SK-N-SH (cell line): ENCODE measurements at regions not wholly inside any gene's neighbourhood (a gene's known extent, or its start where the extent isn't known, plus 50 kb on each side); places are given as distances from the start of the nearest gene placed in this dataset.

Experiments used
- CTCF ChIA-PET: fragments of 300-600, 350-600 bp; formaldehyde crosslinking; extraction: SDS; loops from one replicate; lab custom pipeline; 2021; lab: Yijun Ruan, JAX
- POLR2A ChIA-PET: fragments of 350-600 bp; sonication (Branson Sonifier 250); formaldehyde crosslinking; extraction: SDS; loops from one replicate; lab custom pipeline; 2020; ENCODE audit warnings: antibody characterized with exemption, inconsistent platforms; lab: Yijun Ruan, JAX
- DNase-seq: peaks from one replicate; pipeline ENCODE4 v3.0.0; 2012
- H2AFZ ChIP-seq: fragments of 200-600 bp; sonication (generic); 2 replicates; pipeline ENCODE4 v1.8.1; 2016; ENCODE audit warnings: antibody characterized with exemption, mild to moderate bottlenecking, low read depth
- H3F3A ChIP-seq: fragments of 200-600 bp; sonication (generic); replicated peaks from 2 replicates; pipeline ENCODE3; 2016; ENCODE audit warnings: antibody characterized with exemption, mild to moderate bottlenecking; ENCODE audit not compliant: insufficient read depth
- H3K27ac ChIP-seq, 2 experiments: fragments of 200-500 bp in 1 of 2; fragments of 200-600 bp in 1 of 2; sonication (Bioruptor generic) in 1 of 2; sonication (generic), shearing (Covaris generic) in 1 of 2; 2 replicates each; pipeline versions ENCODE4 v1.5.1 to v1.6.1; 2014 to 2016; ENCODE audit warnings: low read depth in 2 of 2, inconsistent platforms in 1 of 2, low read length in 1 of 2, mild to moderate bottlenecking in 1 of 2, mixed read lengths in 1 of 2
- H3K27me3 ChIP-seq: fragments of 200-600 bp; sonication (generic), shearing (Covaris generic); 2 replicates; pipeline ENCODE4 v1.6.1; 2016; ENCODE audit warnings: mixed run types; ENCODE audit not compliant: insufficient read depth
- H3K36me3 ChIP-seq, 2 experiments: fragments of 200-500 bp in 1 of 2; fragments of 200-600 bp in 1 of 2; sonication (Bioruptor generic) in 1 of 2; sonication (generic) in 1 of 2; replicated peaks in 1 of 2; 2 replicates each; pipeline versions ENCODE3 to v1.5.1; 2014 to 2016; ENCODE audit warnings: low read length in 1 of 2, mild to moderate bottlenecking in 1 of 2; ENCODE audit not compliant: insufficient read depth in 2 of 2, control insufficient read depth in 1 of 2
- H3K4me1 ChIP-seq, 2 experiments: fragments of 200-500 bp in 1 of 2; fragments of 200-600 bp in 1 of 2; sonication (Bioruptor generic) in 1 of 2; sonication (generic), shearing (Covaris generic) in 1 of 2; 2 replicates each; pipeline versions ENCODE4 v1.5.1 to v1.6.1; 2014 to 2016; ENCODE audit warnings: low read depth in 1 of 2, low read length in 1 of 2, mixed run types in 1 of 2; ENCODE audit not compliant: insufficient read depth in 2 of 2, control insufficient read depth in 1 of 2
- H3K4me2 ChIP-seq: fragments of 200-600 bp; sonication (generic), shearing (Covaris generic); 2 replicates; pipeline ENCODE4 v1.6.1; 2017; ENCODE audit warnings: mixed run types
- H3K4me3 ChIP-seq, 2 experiments: fragments of 200-500 bp in 1 of 2; fragments of 200-600 bp in 1 of 2; sonication (Bioruptor generic) in 1 of 2; sonication (generic), shearing (Covaris generic) in 1 of 2; 2 replicates each; pipeline versions ENCODE4 v1.5.1 to v1.8.1; 2014 to 2016; ENCODE audit warnings: low read depth in 2 of 2, inconsistent platforms in 1 of 2, low read length in 1 of 2, mild to moderate bottlenecking in 1 of 2, mixed read lengths in 1 of 2, moderate library complexity in 1 of 2
- H3K79me2 ChIP-seq: fragments of 200-600 bp; sonication (generic); 2 replicates; pipeline ENCODE4 v1.8.1; 2017; ENCODE audit warnings: mild to moderate bottlenecking; ENCODE audit not compliant: insufficient read depth
- H3K9ac ChIP-seq: fragments of 200-600 bp; sonication (generic); 2 replicates; pipeline ENCODE4 v1.6.1; 2017; ENCODE audit warnings: mixed run types
- H3K9me2 ChIP-seq: fragments of 200-600 bp; sonication (generic); 2 replicates; pipeline ENCODE4 v1.6.1; 2017; ENCODE audit warnings: mixed run types
- H3K9me3 ChIP-seq: fragments of 200-600 bp; sonication (generic); 2 replicates; pipeline ENCODE4 v1.6.1; 2017; ENCODE audit warnings: mixed run types, mild to moderate bottlenecking, moderate library complexity
- H4K20me1 ChIP-seq: fragments of 200-600 bp; sonication (generic); 2 replicates; pipeline ENCODE4 v1.6.1; 2017; ENCODE audit warnings: mild to moderate bottlenecking, mixed run types; ENCODE audit not compliant: insufficient read depth
- CHD2 ChIP-seq: fragments of 150-350 bp; IDR thresholded peaks from 2 replicates; pipeline ENCODE4 v1.6.1; 2018; ENCODE audit warnings: low read length; ENCODE audit not compliant: partially characterized antibody
- EZH2phosphoT487 ChIP-seq: fragments of 200-600 bp; sonication (generic); IDR thresholded peaks from 2 replicates; pipeline ENCODE4 v1.6.1; 2017; ENCODE audit warnings: low read depth, mixed run types, mild to moderate bottlenecking, antibody characterized with exemption, moderate library complexity, borderline replicate concordance
- FOXJ3 ChIP-seq: sonication (generic); formaldehyde crosslinking; IDR thresholded peaks from 2 replicates; pipeline ENCODE4 v1.5.1; 2020; ENCODE audit warnings: mild to moderate bottlenecking, missing genetic modification reagents
- FOXM1 ChIP-seq: IDR thresholded peaks from 2 replicates; pipeline ENCODE4 v1.4.0; 2012; ENCODE audit warnings: low read depth, mild to moderate bottlenecking
- MEF2A ChIP-seq: IDR thresholded peaks from 2 replicates; pipeline ENCODE4 v1.4.0; 2012; ENCODE audit warnings: low read depth, borderline replicate concordance
- NRF1 ChIP-seq: IDR thresholded peaks from 2 replicates; pipeline ENCODE4 v1.6.1; 2012; ENCODE audit warnings: low read depth, mild to moderate bottlenecking, low read length
- TCF12 ChIP-seq: IDR thresholded peaks from 2 replicates; pipeline ENCODE4 v1.4.0; 2012
- TEAD4 ChIP-seq: IDR thresholded peaks from 2 replicates; pipeline ENCODE4 v1.4.0; 2012; ENCODE audit warnings: mild to moderate bottlenecking, borderline replicate concordance; ENCODE audit not compliant: insufficient read depth
- USF2 ChIP-seq: fragments of 150-350 bp; IDR thresholded peaks from 2 replicates; pipeline ENCODE4 v1.6.1; 2017; ENCODE audit warnings: antibody characterized with exemption, low read length, low read depth, borderline replicate concordance
- YY1 ChIP-seq: IDR thresholded peaks from 2 replicates; pipeline ENCODE4 v1.4.0; 2012; ENCODE audit warnings: low read depth, mild to moderate bottlenecking
- WGBS: methylation state at CpG from one replicate; pipeline ENCODE4 v1.1.6; 2017; ENCODE audit warnings: low lambda C conversion rate; 5-methylcytosine and 5-hydroxymethylcytosine counted together
- TF ChIP-seq, protein P1 (sequence below): fragments of 200-600 bp; sonication (generic); IDR thresholded peaks from 2 replicates; pipeline ENCODE4 v1.6.1; 2017; ENCODE audit warnings: antibody characterized with exemption, mild to moderate bottlenecking, moderate library complexity
- TF ChIP-seq, protein P2 (sequence below): IDR thresholded peaks from 2 replicates; pipeline ENCODE4 v1.4.0; 2012; ENCODE audit warnings: low read depth, borderline replicate concordance
- TF ChIP-seq, protein P3 (sequence below): IDR thresholded peaks from 2 replicates; pipeline ENCODE4 v1.4.0; 2012; ENCODE audit warnings: low read depth
- TF ChIP-seq, protein P4 (sequence below): IDR thresholded peaks from 2 replicates; pipeline ENCODE4 v1.4.0; 2012; ENCODE audit warnings: low read depth, borderline replicate concordance

DNA sequence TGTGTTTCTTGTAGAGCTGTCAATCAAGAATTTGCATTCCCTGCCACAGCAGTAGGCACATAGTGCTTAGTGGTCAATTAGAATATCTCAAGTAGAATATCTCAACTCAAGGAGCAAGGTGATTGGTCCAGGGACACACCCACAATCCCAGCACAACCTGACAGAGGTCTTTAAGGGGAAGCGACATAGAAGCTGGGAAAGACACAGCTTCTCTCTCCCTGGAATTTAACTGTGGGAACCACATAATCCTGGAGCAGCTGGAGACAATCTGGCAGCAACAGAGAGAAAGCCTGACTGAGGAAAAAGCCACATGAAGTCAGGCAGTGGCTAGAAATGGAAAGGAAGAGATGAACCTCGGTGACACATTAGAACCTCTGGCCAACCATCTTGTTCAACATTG, 85.7 kb upstream of the LMO3 start:
- Histone ChIP-seq H4K20me1 (no peaks in the 10 kb centered on the region), H2AFZ (no peak overlapping the region), H3K4me1 (no peaks in the 10 kb centered on the region), H3K36me3 (no peaks in the 10 kb centered on the region), H3K4me3 (no peak overlapping the region), H3K9me2 (no peaks in the 10 kb centered on the region), H3K9ac (no peak overlapping the region), H3K4me2 (no peak overlapping the region), H3K79me2 (no peaks in the 10 kb centered on the region), H3K27me3 (no peaks in the 10 kb centered on the region), H3F3A (no peaks in the 10 kb centered on the region), H3K9me3 (no peaks in the 10 kb centered on the region), H3K27ac (no peak overlapping the region)
- WGBS, result 3% methylated on average over 2 of the region's 2 CpGs
- no peak for TF ChIP-seq YY1
- TF ChIP-seq CHD2, result no peak
- no peak for TF ChIP-seq NRF1
- TF ChIP-seq, protein P1, sequence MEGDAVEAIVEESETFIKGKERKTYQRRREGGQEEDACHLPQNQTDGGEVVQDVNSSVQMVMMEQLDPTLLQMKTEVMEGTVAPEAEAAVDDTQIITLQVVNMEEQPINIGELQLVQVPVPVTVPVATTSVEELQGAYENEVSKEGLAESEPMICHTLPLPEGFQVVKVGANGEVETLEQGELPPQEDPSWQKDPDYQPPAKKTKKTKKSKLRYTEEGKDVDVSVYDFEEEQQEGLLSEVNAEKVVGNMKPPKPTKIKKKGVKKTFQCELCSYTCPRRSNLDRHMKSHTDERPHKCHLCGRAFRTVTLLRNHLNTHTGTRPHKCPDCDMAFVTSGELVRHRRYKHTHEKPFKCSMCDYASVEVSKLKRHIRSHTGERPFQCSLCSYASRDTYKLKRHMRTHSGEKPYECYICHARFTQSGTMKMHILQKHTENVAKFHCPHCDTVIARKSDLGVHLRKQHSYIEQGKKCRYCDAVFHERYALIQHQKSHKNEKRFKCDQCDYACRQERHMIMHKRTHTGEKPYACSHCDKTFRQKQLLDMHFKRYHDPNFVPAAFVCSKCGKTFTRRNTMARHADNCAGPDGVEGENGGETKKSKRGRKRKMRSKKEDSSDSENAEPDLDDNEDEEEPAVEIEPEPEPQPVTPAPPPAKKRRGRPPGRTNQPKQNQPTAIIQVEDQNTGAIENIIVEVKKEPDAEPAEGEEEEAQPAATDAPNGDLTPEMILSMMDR, result no peak
- TF ChIP-seq TEAD4, result no peak
- TF ChIP-seq FOXM1, result no peak
- TF ChIP-seq, protein P2, sequence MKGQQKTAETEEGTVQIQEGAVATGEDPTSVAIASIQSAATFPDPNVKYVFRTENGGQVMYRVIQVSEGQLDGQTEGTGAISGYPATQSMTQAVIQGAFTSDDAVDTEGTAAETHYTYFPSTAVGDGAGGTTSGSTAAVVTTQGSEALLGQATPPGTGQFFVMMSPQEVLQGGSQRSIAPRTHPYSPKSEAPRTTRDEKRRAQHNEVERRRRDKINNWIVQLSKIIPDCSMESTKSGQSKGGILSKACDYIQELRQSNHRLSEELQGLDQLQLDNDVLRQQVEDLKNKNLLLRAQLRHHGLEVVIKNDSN, result no peak
- no peak for TF ChIP-seq FOXJ3
- TF ChIP-seq USF2, result no peak
- TF ChIP-seq MEF2A, result no peak
- no peak for TF ChIP-seq EZH2phosphoT487
- TF ChIP-seq, protein P3, sequence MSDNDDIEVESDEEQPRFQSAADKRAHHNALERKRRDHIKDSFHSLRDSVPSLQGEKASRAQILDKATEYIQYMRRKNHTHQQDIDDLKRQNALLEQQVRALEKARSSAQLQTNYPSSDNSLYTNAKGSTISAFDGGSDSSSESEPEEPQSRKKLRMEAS, result no peak
- TF ChIP-seq TCF12, result no peak
- TF ChIP-seq, protein P4, sequence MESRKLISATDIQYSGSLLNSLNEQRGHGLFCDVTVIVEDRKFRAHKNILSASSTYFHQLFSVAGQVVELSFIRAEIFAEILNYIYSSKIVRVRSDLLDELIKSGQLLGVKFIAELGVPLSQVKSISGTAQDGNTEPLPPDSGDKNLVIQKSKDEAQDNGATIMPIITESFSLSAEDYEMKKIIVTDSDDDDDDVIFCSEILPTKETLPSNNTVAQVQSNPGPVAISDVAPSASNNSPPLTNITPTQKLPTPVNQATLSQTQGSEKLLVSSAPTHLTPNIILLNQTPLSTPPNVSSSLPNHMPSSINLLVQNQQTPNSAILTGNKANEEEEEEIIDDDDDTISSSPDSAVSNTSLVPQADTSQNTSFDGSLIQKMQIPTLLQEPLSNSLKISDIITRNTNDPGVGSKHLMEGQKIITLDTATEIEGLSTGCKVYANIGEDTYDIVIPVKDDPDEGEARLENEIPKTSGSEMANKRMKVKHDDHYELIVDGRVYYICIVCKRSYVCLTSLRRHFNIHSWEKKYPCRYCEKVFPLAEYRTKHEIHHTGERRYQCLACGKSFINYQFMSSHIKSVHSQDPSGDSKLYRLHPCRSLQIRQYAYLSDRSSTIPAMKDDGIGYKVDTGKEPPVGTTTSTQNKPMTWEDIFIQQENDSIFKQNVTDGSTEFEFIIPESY, result no peak
- CTCF ChIA-PET, result no interaction called here
- POLR2A ChIA-PET, result no interaction called here
- DNase-seq, result no peak
